OCI-LY1 (cell line): ENCODE measurements at regions not wholly inside any gene's neighbourhood (a gene's known extent, or its start where the extent isn't known, plus 50 kb on each side); places are given as distances from the start of the nearest gene placed in this dataset.

Experiments
- EZH2 ChIP-seq: fragments of 200-600 bp; sonication (generic), shearing (Covaris generic); IDR thresholded peaks from 2 replicates; pipeline ENCODE4 v1.8.0; 2017; ENCODE audit warnings: borderline replicate concordance, mixed run types, mild to moderate bottlenecking, antibody characterized with exemption, low read length, moderate library complexity, mixed read lengths
- TF ChIP-seq, protein P1 (sequence below): fragments of 200-600 bp; sonication (generic), shearing (Covaris generic); IDR thresholded peaks from 2 replicates; pipeline ENCODE4 v1.5.1; 2017; ENCODE audit warnings: mild to moderate bottlenecking, antibody characterized with exemption, low read length, moderate library complexity, mixed read lengths

DNA sequence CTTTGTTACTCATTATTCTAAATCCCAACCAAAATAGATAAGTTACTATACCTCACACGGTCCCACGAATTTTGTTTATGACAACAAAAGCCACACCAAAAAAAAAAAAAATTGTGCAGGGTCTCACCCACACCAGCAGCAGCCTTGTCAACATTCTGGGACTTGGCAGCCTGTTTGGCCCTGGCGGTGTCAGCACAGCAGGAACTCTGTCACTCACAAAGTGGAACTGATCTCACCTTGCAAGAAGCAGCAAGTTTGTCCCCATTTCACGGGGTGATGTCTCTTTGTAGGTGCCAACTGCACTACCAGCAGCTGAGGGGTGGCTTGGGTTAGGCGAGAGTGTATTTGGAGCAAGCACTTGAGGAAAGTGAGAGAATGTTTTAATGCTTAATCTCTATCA lies 75.0 kb upstream of the CHRM3 start:
- TF ChIP-seq, protein P1, sequence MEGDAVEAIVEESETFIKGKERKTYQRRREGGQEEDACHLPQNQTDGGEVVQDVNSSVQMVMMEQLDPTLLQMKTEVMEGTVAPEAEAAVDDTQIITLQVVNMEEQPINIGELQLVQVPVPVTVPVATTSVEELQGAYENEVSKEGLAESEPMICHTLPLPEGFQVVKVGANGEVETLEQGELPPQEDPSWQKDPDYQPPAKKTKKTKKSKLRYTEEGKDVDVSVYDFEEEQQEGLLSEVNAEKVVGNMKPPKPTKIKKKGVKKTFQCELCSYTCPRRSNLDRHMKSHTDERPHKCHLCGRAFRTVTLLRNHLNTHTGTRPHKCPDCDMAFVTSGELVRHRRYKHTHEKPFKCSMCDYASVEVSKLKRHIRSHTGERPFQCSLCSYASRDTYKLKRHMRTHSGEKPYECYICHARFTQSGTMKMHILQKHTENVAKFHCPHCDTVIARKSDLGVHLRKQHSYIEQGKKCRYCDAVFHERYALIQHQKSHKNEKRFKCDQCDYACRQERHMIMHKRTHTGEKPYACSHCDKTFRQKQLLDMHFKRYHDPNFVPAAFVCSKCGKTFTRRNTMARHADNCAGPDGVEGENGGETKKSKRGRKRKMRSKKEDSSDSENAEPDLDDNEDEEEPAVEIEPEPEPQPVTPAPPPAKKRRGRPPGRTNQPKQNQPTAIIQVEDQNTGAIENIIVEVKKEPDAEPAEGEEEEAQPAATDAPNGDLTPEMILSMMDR = no peak
- no peak for TF ChIP-seq EZH2
